Gastrocnemius medialis (tissue), 4 donors: ENCODE measurements at regions not wholly inside any gene's neighbourhood (a gene's known extent, or its start where the extent isn't known, plus 50 kb on each side); places are given as distances from the start of the nearest gene placed in this dataset.

Experiments
- ATAC-seq, 2 donors: fragments of 150-250 bp; one replicate each; pipeline ENCODE4 v1.9.1; 2016
- DNase-seq, 2 donors: peaks; one replicate each; pipeline ENCODE4 v3.0.0-alpha.2; 2019
- H3K27ac ChIP-seq, 4 donors: fragments of 200-600 bp; sonication (generic); 1 replicate in 1 of 4; 2 replicates in 3 of 4; pipeline ENCODE4 v1.5.1; 2016 to 2018; ENCODE audit warnings: mild to moderate bottlenecking in 2 of 4, moderate library complexity in 1 of 4
- H3K27me3 ChIP-seq, 3 donors: fragments of 200-600 bp; sonication (generic) in 2 of 3; 1 replicate in 1 of 3; 2 replicates in 2 of 3; pipeline versions ENCODE4 v1.5.1 to v1.6.0; 2016 to 2019; ENCODE audit warnings: mild to moderate bottlenecking in 1 of 3, moderate library complexity in 1 of 3
- H3K36me3 ChIP-seq, 2 donors: fragments of 200-600 bp; sonication (generic) in 1 of 2; one replicate each; pipeline ENCODE4 v1.5.1; 2017 to 2018
- H3K4me1 ChIP-seq, 2 donors: fragments of 200-600 bp; sonication (generic) in 1 of 2; one replicate each; pipeline ENCODE4 v1.5.1; 2016 to 2017; ENCODE audit warnings: mild to moderate bottlenecking in 2 of 2
- H3K4me3 ChIP-seq, 4 donors: fragments of 200-600 bp; sonication (generic) in 3 of 4; 1 replicate in 1 of 4; 2 replicates in 3 of 4; pipeline ENCODE4 v1.5.1; 2016 to 2019; ENCODE audit warnings: mild to moderate bottlenecking in 2 of 4
- H3K9me3 ChIP-seq, 3 donors: fragments of 200-600 bp; sonication (generic) in 2 of 3; 1 replicate in 1 of 3; 2 replicates in 2 of 3; pipeline ENCODE4 v1.5.1; 2016 to 2019
- POLR2A ChIP-seq, 2 donors: fragments of 450-650 bp; IDR thresholded peaks; one replicate each; pipeline ENCODE4 v1.6.1; 2017; ENCODE audit warnings: antibody characterized with exemption in 2 of 2, mild to moderate bottlenecking in 2 of 2, moderate library complexity in 2 of 2
- in situ Hi-C, 4 donors: fragments of 200-750 bp; cut with MboI; loops; one replicate each; pipeline versions ENCODE4 v1.15.0 to v1.8.0; 2017; ENCODE audit warnings: low sequenced_read_pairs in 4 of 4
- intact Hi-C: fragments of 100-400 bp; cut with DNase I; formaldehyde crosslinking; loops from one replicate; pipeline ENCODE4 v1.15.1; 2023; ENCODE audit warnings: low total_unique reads
- TF ChIP-seq, protein P1 (sequence below), 5 experiments: fragments of 450-650 bp in 3 of 5; fragments of 200-600 bp in 2 of 5; sonication (generic) in 2 of 5; IDR thresholded peaks in 4 of 5; conservative IDR thresholded peaks in 1 of 5; 1 replicate in 4 of 5; 2 replicates in 1 of 5; pipeline ENCODE4 v1.5.1; 2016 to 2019; ENCODE audit warnings: antibody characterized with exemption in 5 of 5, mild to moderate bottlenecking in 3 of 5, moderate library complexity in 3 of 5

GRCh38 chr4:62377245-62377644 lies 1177.1 kb downstream of the ADGRL3 start:
- H3K4me1 ChIP-seq: no peaks in the 10 kb centered on the region
- intact Hi-C loops: no loop called here
- H3K4me3 ChIP-seq: no peak overlapping the region
- no peak for TF ChIP-seq POLR2A (IDR thresholded peaks at IDR 0.05)
- TF ChIP-seq, protein P1, sequence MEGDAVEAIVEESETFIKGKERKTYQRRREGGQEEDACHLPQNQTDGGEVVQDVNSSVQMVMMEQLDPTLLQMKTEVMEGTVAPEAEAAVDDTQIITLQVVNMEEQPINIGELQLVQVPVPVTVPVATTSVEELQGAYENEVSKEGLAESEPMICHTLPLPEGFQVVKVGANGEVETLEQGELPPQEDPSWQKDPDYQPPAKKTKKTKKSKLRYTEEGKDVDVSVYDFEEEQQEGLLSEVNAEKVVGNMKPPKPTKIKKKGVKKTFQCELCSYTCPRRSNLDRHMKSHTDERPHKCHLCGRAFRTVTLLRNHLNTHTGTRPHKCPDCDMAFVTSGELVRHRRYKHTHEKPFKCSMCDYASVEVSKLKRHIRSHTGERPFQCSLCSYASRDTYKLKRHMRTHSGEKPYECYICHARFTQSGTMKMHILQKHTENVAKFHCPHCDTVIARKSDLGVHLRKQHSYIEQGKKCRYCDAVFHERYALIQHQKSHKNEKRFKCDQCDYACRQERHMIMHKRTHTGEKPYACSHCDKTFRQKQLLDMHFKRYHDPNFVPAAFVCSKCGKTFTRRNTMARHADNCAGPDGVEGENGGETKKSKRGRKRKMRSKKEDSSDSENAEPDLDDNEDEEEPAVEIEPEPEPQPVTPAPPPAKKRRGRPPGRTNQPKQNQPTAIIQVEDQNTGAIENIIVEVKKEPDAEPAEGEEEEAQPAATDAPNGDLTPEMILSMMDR (IDR thresholded peaks at IDR 0.05 in 4 of 5, conservative IDR thresholded peaks at IDR 0.05 in 1 of 5): no peak
- in situ Hi-C loops: no loop called here
- no peak for ATAC-seq
- no peaks in the 10 kb centered on the region for H3K27me3 ChIP-seq
- no peaks in the 10 kb centered on the region for H3K36me3 ChIP-seq
- no peaks in the 10 kb centered on the region for H3K9me3 ChIP-seq
- H3K27ac ChIP-seq: no peak overlapping the region
- no peak for DNase-seq

GRCh38 chr4:62366939-62367338 lies 1166.8 kb downstream of the ADGRL3 start:
- ATAC-seq (no peak), DNase-seq (no peak)
- H3K9me3 ChIP-seq: no peaks in the 10 kb centered on the region
- H3K4me3 ChIP-seq: no peak overlapping the region
- no peaks in the 10 kb centered on the region for H3K4me1 ChIP-seq
- in situ Hi-C loops (no loop called here), intact Hi-C loops (no loop called here)
- TF ChIP-seq POLR2A (IDR thresholded peaks at IDR 0.05): no peak
- TF ChIP-seq, protein P1 (IDR thresholded peaks at IDR 0.05 in 4 of 5, conservative IDR thresholded peaks at IDR 0.05 in 1 of 5): no peak
- H3K27me3 ChIP-seq: no peaks in the 10 kb centered on the region
- no peaks in the 10 kb centered on the region for H3K36me3 ChIP-seq
- no peak overlapping the region for H3K27ac ChIP-seq

DNA sequence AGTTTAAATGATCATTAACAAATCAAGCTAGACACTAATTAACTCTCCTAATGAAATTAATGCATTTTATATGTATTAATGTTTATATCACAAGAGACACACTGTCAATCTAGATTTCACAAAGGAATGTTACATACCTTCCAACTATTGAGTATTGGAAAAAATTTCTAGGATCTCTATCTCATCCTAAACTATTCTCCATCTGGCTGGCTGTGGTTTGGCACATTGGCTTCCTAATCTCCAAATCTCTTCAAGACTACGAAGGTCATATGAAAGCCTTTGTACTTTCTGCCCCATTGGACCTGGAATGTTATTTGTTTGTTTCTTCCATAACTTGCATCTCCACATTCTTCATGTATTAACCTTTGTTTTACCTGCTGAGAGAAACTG lies 1160.0 kb downstream of the ADGRL3 start:
- TF ChIP-seq, protein P1 (IDR thresholded peaks at IDR 0.05 in 4 of 5, conservative IDR thresholded peaks at IDR 0.05 in 1 of 5): no peak
- TF ChIP-seq POLR2A (IDR thresholded peaks at IDR 0.05): no peak
- DNase-seq: no peak
- Histone ChIP-seq H3K27me3 (no peaks in the 10 kb centered on the region), H3K4me3 (no peak overlapping the region), H3K27ac (no peak overlapping the region), H3K36me3 (no peaks in the 10 kb centered on the region), H3K9me3 (no peaks in the 10 kb centered on the region), H3K4me1 (no peaks in the 10 kb centered on the region)
- in situ Hi-C loops (no loop called here), intact Hi-C loops (no loop called here)
- ATAC-seq: no peak

DNA sequence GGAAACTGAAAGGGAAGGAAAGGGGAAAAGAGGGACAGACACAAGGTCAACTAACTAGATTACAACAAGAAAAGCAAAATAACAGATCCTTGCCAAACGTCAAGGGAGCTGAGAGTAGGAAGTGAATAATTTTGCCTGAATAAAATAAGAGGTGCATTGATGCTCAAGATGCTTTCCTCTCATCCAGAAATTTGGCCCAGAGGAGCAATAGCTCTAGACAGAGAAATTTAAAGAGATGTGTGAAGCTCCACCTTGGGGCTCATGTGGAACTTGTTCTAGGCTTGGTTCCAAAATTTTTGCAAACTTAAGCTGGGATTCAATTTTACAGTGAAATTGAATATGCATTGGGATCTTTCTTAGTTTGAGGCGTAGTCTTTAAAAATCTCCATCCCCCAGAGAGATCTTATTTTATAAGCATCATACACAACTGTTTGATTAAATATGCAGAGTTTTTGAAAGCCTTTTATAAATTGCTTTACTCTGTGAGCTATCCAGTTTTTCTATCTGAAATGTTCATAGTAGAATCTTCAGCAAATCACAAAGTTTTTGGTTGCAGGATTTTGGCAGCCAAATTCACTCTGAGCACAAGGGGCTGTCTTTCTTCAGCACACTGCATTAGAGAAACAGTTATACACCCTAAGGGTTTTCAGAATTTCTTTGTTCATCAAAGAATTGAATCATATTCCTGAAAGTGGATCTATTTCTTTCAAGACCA lies 1159.5 kb downstream of the ADGRL3 start:
- H3K36me3 ChIP-seq: no peaks in the 10 kb centered on the region
- no peak for ATAC-seq
- TF ChIP-seq, protein P1 (IDR thresholded peaks at IDR 0.05 in 4 of 5, conservative IDR thresholded peaks at IDR 0.05 in 1 of 5): no peak
- TF ChIP-seq POLR2A (IDR thresholded peaks at IDR 0.05): no peak
- in situ Hi-C loops: no loop called here
- H3K4me3 ChIP-seq: no peak overlapping the region
- no peak overlapping the region for H3K27ac ChIP-seq
- no peak for DNase-seq
- intact Hi-C loops: no loop called here
- H3K9me3 ChIP-seq: no peaks in the 10 kb centered on the region
- H3K27me3 ChIP-seq: no peaks in the 10 kb centered on the region
- no peaks in the 10 kb centered on the region for H3K4me1 ChIP-seq

GRCh38 chr4:62344915-62345314 lies 1144.8 kb downstream of the ADGRL3 start:
- no peaks in the 10 kb centered on the region for H3K36me3 ChIP-seq
- in situ Hi-C loops (no loop called here), intact Hi-C loops (no loop called here)
- DNase-seq (no peak), ATAC-seq (no peak)
- no peak overlapping the region for H3K27ac ChIP-seq
- TF ChIP-seq, protein P1 (IDR thresholded peaks at IDR 0.05 in 4 of 5, conservative IDR thresholded peaks at IDR 0.05 in 1 of 5): no peak
- no peak for TF ChIP-seq POLR2A (IDR thresholded peaks at IDR 0.05)
- peaks cover 0 to 8% (median 0%) of the 10 kb centered on the region in 3 donors for H3K9me3 ChIP-seq
- H3K4me3 ChIP-seq: no peak overlapping the region
- H3K27me3 ChIP-seq: no peaks in the 10 kb centered on the region
- no peaks in the 10 kb centered on the region for H3K4me1 ChIP-seq
